Hematopoietic multipotent progenitor cell (in vitro differentiated cells): ENCODE measurements at regions not wholly inside any gene's neighbourhood (a gene's known extent, or its start where the extent isn't known, plus 50 kb on each side); places are given as distances from the start of the nearest gene placed in this dataset.

Experiments
- DNase-seq, 3 donors: peaks; one replicate each; pipeline ENCODE4 v3.0.0-alpha.2; 2011 to 2015; ENCODE audit warnings: low read depth in 2 of 3, low spot score in 2 of 3

- DNase-seq, result no peak
These were observed 184.5 kb upstream of the KLF4 start for GRCh38 chr9:107673861-107674720.

DNA sequence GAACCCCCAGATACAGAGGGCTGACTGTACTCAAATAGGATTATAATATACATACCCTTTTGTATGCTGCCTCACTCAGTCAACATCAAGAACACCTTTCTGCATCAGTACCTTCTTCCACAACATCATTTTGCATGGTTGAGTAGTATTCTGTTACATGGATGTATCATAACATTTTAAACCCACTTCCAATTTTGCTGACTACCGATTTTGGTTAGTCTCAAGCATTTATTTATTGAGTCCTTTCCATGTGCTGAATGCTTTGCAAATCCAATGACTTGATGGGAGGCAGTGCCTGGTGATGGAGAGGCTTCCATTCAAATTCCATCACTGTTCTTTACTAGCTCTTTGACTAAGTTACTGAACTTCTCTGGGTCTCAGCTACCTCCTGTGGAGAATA, 182.0 kb upstream of the KLF4 start:
- no peak for DNase-seq

DNA sequence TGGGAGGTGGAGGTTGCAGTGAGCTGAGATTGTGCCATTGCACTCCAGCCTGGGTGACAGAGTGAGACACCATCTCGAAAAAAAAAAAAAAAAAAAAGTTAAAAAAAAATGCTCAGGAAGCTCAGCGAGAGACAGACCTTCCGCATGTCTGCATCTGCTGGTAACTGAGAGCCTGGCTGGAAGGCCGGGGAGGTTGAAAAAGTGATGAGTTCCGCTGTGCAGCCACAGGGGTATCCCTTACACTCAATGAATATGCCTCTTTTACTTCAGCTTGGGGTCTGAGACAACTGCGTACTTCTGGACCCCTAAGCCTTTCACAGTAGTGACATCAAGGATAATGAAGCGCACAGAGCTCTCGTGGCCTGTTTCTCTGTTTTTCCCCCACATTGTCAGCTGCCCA, 179.9 kb upstream of the KLF4 start:
- no peak for DNase-seq

DNA sequence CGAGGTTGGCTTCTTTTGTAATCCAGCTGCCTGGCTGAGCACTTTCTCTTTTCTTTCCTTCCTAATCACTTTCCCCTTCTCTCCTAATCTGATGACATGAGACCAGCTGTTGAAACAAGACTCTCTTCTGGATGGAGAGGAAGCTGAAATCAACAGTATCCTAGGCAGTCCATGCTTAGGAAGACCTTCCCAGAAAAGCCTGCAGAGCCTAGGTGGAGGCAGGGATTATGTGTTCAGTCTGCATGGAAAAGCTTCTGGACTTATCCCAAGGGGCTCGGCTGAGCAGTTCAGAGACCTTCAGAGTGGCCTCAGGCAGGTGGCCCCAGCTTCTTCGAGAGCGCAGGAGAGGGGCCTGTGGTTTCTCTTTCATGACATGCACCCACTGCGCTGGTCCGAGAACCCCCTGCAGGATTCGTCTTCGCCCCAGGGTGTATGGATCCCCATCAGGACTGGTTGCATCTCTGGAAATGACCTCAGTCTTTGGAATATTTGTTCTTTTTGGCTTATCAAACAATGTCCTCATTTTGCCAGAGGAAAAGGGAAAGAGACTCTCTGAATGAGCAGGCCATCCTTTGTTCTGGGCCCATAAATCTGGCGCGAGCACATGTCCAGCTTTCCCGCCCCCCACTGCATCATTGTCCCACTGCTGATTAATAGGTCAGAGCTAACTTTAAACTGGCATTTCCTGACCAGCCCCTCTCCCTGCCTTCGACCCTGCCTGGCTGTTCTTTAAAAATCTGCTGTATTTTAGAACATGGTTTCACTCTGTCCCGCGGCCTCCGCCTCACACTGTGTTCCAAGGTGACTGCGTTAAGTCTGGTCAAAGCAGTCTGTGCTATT, 177.9 kb upstream of the KLF4 start:
- no peak for DNase-seq

DNA sequence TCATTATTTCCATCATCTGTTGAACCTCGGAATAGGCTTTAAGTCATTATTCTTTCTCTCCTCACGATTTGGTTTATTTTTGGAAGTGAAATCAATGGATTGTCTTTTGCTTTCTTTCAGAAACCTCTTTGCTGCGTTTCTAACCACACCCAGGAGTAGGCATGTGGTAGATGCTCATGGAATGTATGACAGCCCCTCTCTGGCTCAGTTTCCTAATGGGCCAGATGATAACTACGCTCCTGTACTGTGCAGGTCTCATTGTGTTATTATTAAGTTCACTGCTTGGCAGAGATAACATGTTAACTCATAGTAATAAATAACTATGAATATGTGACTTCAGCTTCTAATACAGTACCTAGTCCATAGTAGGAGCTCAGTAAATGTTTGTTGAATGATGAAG, 175.5 kb upstream of the KLF4 start:
- no peak for DNase-seq

DNA sequence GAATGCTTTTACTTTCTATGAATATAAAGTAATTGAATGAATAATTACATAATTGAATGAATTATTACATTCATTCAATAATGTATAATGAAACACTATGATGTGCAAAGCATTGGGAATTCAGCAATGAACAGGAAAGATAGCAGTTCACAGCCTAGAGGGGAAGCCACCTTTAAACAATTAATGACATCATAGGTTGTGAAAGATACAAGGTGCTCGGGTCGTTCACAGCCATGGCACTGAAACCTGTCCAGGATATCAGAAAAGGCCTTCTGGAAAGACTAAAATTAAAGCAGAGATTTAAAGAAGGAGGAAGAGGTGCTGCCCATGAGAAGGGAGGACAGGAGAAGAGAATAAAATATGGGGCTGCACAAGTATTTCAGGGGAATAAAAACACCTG, 171.4 kb upstream of the KLF4 start:
- no peak for DNase-seq

- no peak for DNase-seq
These were observed 163.8 kb upstream of the KLF4 start for GRCh38 chr9:107653263-107653821.

GRCh38 chr9:107650995-107651394, 161.4 kb upstream of the KLF4 start:
- no peak for DNase-seq

DNA sequence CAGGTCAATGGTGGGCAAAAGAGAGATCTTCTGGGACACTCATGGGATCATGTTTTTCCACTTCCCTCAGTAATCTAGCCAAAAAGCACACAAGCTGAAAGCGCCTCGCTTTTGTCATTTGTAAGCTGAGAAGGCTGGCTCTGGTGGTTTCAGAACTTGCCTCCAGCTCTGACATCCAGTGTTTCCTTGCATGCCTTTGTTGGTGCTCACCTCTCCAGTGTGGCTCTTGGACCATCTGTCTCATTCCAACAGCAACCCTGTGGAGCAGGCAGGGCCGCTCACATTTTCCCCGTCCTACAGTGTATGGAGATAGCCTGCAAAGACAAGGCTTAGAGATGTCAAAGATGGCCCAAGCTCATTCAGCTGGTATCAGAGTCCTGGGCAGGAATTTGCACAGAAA, 160.8 kb upstream of the KLF4 start:
- no peak for DNase-seq

DNA sequence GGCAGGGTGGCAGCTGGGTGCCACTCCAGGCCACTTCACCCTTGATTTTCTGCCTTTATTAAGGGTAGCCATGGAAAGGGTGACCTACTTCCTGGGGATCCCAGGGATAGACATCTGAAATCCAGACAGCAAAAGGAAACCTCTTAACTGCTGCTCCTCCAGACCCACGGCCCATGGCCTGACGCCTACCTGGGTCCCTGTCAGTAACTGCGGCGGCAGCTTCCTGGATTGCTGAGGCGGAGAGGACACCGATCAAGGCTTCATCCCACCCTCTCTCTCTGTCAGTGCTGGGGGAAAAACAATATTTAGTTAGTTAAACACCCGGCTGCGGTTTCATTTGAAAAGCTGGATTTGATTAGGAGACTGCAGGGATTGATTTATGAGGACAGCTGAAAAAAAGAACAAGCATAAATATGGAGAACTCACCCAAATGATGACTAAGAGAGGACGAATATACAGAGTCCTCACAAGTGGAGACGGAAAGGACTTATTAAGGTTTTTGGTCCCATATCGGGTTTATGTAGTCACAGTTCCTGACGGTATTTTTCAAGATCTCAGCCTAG, 158.7 kb upstream of the KLF4 start:
- no peak for DNase-seq

- no peak for DNase-seq
These were observed 158.0 kb upstream of the KLF4 start for GRCh38 chr9:107647611-107648010.

DNA sequence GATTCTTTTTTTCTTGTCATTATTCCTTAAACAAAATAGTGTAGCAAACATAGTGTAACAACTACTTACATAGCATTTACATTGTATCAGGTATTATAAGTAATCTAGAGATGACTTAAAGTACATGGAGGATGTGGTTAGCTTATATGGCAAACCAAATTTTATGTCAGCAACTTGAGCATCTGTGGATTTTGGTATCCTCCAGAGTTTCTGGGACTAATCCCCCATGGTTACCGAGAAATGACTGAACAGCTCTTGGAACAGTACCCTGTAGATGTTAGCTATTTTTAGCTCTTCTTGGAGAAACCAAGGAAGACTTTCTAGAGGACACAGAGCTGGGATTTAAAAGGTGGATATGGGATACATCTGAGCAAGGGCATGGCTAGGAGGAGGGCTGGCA, 157.6 kb upstream of the KLF4 start:
- DNase-seq, result no peak

- DNase-seq, result no peak
These were observed 155.9 kb upstream of the KLF4 start for GRCh38 chr9:107645464-107645833.

- peak in 2 of 3 donors; percentile 14 to 56 for DNase-seq
These were observed 155.3 kb upstream of the KLF4 start for GRCh38 chr9:107644733-107645463.

DNA sequence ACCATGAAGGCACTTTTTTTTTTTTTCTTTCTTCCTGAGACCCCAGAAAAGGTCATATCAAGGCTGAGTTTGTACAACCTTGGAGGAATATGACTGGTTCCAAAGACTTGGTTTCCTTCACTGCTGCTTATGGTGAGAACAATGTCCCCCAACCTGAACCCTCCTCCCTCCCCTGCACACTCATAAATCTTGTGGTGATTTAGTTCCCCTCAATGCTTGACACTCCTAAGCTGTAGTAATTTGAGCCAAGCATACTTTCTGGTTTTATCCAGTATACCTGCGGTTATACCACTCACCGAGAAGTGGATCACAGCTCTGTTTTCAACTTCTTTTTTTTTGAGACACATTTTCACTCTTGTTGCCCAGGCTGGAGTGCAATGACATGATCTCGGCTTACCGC, 149.9 kb upstream of the KLF4 start:
- DNase-seq, result peak in 2 of 3 donors; percentile 14 to 32

DNA sequence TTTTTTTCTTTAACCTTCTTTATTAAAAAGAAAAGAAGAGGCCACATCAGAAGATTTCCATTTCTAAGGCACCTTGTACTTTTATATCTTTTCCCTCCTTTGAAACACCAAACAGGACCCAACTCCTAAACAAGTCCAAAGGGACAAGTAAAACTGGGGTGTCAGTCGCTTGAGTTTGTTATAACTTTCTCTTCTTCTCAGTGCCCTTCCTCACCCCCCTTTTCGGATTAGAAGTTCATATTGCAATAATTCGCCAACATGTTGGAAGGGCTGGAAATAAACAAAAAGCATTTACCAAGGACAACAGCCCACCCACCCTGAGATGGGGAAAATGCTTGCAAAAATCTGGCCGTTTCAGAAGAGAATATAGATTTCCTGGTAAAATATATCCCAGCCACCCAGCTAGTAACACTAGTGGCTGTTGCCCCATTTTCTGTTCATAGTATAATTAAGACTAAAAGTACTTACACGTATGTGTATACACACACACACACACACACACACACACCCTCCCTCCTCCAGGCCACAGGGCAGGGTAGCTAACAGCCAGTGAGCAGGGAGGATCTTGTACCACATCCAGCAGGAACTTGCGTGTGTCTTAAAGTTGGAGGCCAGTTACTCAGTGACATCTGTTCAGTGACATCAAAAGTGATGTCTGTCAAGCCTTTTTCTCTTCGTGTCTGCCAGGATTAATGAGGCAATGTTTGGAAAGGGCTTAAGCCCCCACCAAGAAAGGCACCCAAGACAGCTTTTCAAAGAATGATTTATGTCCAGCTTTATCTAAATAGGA, 149.1 kb upstream of the KLF4 start:
- peak in 2 of 3 donors; percentile 28 to 58 for DNase-seq

DNA sequence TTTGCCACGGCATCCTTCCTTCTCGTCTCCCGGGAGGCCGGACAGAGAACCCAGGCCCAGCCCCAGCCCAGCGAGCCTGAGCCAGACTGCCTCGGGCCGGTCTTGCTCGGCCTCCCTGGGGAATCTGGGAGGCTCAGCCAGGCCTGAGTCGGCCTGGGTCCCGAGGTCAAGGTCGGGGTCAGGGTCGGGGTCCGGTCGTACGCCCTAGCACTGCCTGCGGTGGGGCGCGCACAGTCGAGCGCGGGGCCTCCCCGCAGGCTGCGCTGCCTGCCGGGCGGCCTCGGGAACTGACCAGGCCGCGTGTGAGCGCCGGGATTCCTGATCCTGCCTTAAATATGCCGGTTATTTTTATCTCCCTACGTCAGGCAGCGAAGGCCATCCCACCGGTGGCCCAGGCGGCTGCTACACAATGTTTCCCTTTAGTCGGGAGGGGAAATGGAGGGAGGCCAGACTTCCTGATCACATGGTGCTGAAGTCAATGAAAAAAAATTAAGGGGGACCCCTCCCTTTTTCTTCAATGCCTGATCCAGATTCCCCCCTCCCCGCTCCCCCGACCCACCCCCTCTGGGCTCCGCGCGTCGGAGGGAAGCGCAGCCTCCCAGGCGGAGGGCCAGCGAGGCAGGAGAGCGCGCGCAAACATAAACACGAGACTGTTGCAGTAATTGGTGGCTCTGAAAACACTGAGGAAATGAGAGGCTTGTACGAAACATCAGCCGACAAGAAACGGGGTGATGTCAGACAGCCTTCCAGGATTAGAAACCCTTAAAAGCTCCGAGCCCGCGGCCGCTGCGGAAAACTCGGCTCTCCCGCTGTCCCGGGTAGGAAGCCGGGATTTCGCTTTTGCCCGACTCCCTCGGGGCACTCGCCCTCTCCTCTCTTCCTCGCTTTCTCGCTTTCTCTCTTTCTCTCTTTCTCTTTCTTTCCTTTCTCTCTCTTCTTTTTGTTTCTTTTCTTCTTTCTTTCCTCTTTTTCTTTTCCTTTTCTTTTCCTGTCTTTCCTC, 148.2 kb upstream of the KLF4 start:
- DNase-seq, result peak in 2 of 3 donors; percentile 81 to 93

- peak in 2 of 3 donors; percentile 25 to 27 for DNase-seq
These were observed 147.2 kb upstream of the KLF4 start for GRCh38 chr9:107636571-107637381.
